Heart right ventricle (tissue), 16 donors: ENCODE measurements at regions not wholly inside any gene's neighbourhood (a gene's known extent, or its start where the extent isn't known, plus 50 kb on each side); places are given as distances from the start of the nearest gene placed in this dataset.

Experiments used
- ATAC-seq, 8 donors: fragments of 200-7000 bp; cut with Tn5 transposase; one replicate each; pipeline ENCODE4 v1.9.1; 2020; ENCODE audit warnings: mild to moderate bottlenecking in 8 of 8, moderate library complexity in 8 of 8, moderate number of reproducible peaks in 1 of 8
- DNase-seq, 2 donors: peaks; one replicate each; pipeline ENCODE4 v3.0.0-alpha.2; 2020
- H3K27ac ChIP-seq, 10 donors: fragments of 200-600 bp; sonication (generic) in 2 of 10; one replicate each; pipeline versions ENCODE4 v1.5.0 to v1.8.0; 2020 to 2022; ENCODE audit warnings: mild to moderate bottlenecking in 3 of 10
- H3K27me3 ChIP-seq, 7 donors: fragments of 200-600 bp; one replicate each; pipeline ENCODE4 v1.8.0; 2021 to 2022; ENCODE audit warnings: mild to moderate bottlenecking in 2 of 7
- H3K36me3 ChIP-seq, 9 donors: fragments of 200-600 bp; sonication (generic) in 1 of 9; one replicate each; pipeline versions ENCODE4 v1.5.0 to v1.8.0; 2020 to 2022; ENCODE audit warnings: mild to moderate bottlenecking in 2 of 9
- H3K4me1 ChIP-seq, 9 donors: fragments of 200-600 bp; sonication (generic) in 1 of 9; one replicate each; pipeline versions ENCODE4 v1.5.0 to v1.8.0; 2020 to 2022; ENCODE audit warnings: mild to moderate bottlenecking in 4 of 9
- H3K4me3 ChIP-seq, 10 donors: fragments of 200-600 bp; sonication (generic) in 2 of 10; one replicate each; pipeline versions ENCODE4 v1.5.0 to v1.8.0; 2020 to 2022; ENCODE audit warnings: mild to moderate bottlenecking in 7 of 10, moderate library complexity in 2 of 10
- H3K9me3 ChIP-seq, 11 donors: fragments of 200-600 bp in 10 of 11; sonication (generic) in 2 of 11; one replicate each; pipeline versions ENCODE4 v1.5.0 to v1.8.0; 2013 to 2022; ENCODE audit warnings: mild to moderate bottlenecking in 2 of 11, control low read depth in 1 of 11, moderate library complexity in 1 of 11
- WGBS, 2 donors: extraction: QIAGEN DNeasy Blood & Tissue Kit; methylation state at CpG; one replicate each; pipeline ENCODE4 v1.1.7; 2013; ENCODE audit warnings: inconsistent platforms in 1 of 2; 5-methylcytosine and 5-hydroxymethylcytosine counted together
- intact Hi-C, 10 donors: fragments of 100-400 bp; cut with DNase I; formaldehyde crosslinking; loops; one replicate each; pipeline versions ENCODE4 v1.11.1 to v1.14.2; 2022
- TF ChIP-seq, protein P1 (sequence below), 9 donors: fragments of 200-600 bp; sonication (generic) in 2 of 9; IDR thresholded peaks; one replicate each; pipeline versions ENCODE4 v1.5.0 to v1.8.0; 2021 to 2022; ENCODE audit warnings: antibody characterized with exemption in 9 of 9, mild to moderate bottlenecking in 5 of 9, moderate library complexity in 1 of 9
- donor health status: Arrhythmogenic right ventricular cardiomyopathy.
- donor health status: ischemic (EF 13 %, LVEDD 7.1; RV severe dilation, severe dysfunction).
- donor health status: healthy with polysubstance abuse.
- donor health status: DM: no; HTN: yes; CAD: no.
- donor health status: DM: no; HTN: no; CAD: no.
- donor health status: ischemic (EF 25% LVEDD 6.9; RV normal size, moderate dysfunction).
- donor health status: ischemic (EF 25% LVEDD 5.7; RV mildly dilated, moderate dysfunction).
- donor health status: healthy.
- donor health status: DM: yes; HTN: yes; CAD: no.
- donor health status: Ischemic cardiomyopathy.
- donor health status: ischemic (EF 35%, LVEDD 5.7; RV mildly dilated, moderate dysfunction).
- donor health status: nonischemic (EF 11% LVEDD 7.7; RV severe dilation, severe dysfunction).
- donor health status: DM: yes; HTN: yes; CAD: no.
- donor health status: PGD.
- donor health status: ischemic (EF 29% LVEDD 5.4; RV normal size, mild dysfunction).
- donor health status: nonischemic (EF 23%, LVEDD 6.1; RV moderate dilation, normal function).

DNA sequence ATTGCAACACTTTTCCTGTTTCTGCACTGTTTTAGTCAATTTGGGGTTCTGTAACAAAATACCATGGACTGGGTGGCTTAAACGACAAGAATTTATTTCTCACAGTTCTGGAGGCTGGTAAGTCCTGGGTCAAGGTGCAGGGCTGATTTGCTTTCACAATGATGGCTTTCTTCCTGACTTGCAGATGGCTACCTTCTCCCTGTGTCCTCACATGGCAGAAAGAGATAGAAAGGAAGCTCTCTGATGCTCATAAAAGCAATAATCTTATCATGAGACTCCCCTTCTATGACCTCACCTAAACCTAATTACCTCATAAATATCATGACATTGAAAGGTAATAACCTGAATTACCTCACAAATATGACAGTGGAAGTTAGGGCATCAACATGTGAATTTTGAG lies 511.5 kb upstream of the CITED2 start:
- TF ChIP-seq, protein P1, sequence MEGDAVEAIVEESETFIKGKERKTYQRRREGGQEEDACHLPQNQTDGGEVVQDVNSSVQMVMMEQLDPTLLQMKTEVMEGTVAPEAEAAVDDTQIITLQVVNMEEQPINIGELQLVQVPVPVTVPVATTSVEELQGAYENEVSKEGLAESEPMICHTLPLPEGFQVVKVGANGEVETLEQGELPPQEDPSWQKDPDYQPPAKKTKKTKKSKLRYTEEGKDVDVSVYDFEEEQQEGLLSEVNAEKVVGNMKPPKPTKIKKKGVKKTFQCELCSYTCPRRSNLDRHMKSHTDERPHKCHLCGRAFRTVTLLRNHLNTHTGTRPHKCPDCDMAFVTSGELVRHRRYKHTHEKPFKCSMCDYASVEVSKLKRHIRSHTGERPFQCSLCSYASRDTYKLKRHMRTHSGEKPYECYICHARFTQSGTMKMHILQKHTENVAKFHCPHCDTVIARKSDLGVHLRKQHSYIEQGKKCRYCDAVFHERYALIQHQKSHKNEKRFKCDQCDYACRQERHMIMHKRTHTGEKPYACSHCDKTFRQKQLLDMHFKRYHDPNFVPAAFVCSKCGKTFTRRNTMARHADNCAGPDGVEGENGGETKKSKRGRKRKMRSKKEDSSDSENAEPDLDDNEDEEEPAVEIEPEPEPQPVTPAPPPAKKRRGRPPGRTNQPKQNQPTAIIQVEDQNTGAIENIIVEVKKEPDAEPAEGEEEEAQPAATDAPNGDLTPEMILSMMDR (IDR thresholded peaks at IDR 0.05), result no peak
- H3K36me3 ChIP-seq, result no peaks in the 10 kb centered on the region
- H3K4me1 ChIP-seq, result peaks cover 7 to 47% (median 20%) of the 10 kb centered on the region in 9 donors
- WGBS, 2 donors, result 53 to 56% methylated on average over 1 of the region's 1 CpG
- no peaks in the 10 kb centered on the region for H3K27me3 ChIP-seq
- intact Hi-C loops, result loop anchor here in 8 of 10 donors (5.0 to 10.0 kb wide), 5 partner anchors 189 to 559 kb away; partner anchors contain the start of gene CITED2 (in 3 of the 8)
- ATAC-seq (no peak), DNase-seq (no peak)
- no peak overlapping the region for H3K4me3 ChIP-seq
- peak overlapping the region in 1 of 10 donors; percentile 38 for H3K27ac ChIP-seq
- H3K9me3 ChIP-seq, result no peaks in the 10 kb centered on the region

DNA sequence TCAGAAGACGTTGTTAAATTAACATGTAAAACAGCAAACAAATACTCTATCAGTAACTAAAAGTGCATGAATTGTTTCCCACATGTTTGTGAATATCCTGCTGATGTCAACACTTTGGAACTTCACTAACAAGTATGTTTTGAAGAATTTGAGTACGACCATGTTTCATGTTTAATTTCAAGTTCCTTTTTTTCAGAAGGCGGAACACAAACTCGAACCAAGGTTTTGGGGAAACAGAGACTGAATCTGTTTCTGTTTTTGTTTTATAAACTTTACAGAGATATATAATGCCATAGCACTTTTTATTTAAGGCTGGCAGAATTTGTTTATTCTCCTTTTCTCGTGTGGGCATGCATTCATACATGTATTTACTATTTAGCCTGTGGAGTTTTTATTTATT lies 509.3 kb upstream of the CITED2 start:
- intact Hi-C loops, result loop anchor here in 8 of 10 donors (5.0 to 10.0 kb wide), 8 partner anchors 191 to 561 kb away; partner anchors contain the start of gene CITED2 (in 5 of the 8)
- H3K27me3 ChIP-seq, result no peaks in the 10 kb centered on the region
- WGBS, 2 donors, result 70 to 71% methylated on average over 5 of the region's 5 CpGs
- H3K9me3 ChIP-seq, result no peaks in the 10 kb centered on the region
- peak overlapping the region in 8 of 10 donors; percentile 23 to 87 (median 60) for H3K27ac ChIP-seq
- no peaks in the 10 kb centered on the region for H3K36me3 ChIP-seq
- TF ChIP-seq, protein P1 (IDR thresholded peaks at IDR 0.05), result no peak
- DNase-seq (no peak), ATAC-seq (no peak)
- no peak overlapping the region for H3K4me3 ChIP-seq
- H3K4me1 ChIP-seq, result peaks cover 7 to 47% (median 20%) of the 10 kb centered on the region in 9 donors

DNA sequence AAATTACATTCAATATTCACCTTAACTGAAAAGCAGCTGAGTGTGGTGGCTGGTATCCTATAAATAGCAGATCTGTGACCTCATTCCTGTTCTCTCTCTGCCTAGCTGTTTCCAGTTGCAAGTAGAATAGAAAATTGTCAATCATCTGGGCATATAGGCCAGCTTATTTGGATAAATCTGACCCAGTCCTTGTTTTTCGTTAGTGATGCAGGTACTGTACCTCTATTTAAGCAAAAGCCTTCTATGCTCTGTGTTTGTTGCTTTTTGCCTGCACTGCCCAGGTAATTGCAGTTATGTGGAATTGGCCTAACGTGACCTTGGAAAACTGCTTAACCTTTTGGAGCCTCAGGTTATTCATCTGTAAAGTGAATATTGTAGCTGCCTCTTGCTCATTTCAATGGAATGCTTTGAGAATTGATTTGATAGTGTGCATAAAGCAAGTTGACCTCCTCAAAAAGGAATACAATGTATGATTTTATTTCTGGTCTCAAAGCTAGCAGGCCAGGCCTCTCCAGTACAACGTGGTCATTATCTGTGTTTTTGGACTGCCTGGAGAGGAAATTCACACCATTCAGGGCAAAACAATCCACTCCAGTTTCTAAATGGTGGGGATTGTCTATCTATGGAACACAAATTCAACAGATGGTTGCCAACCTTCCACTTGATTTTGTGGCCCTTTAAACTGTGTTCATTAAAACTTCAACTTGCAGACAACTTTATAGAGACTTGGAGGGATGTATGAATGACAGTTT lies 508.7 kb upstream of the CITED2 start:
- H3K4me1 ChIP-seq, result peaks cover 7 to 47% (median 20%) of the 10 kb centered on the region in 9 donors
- TF ChIP-seq, protein P1 (IDR thresholded peaks at IDR 0.05), result no peak
- DNase-seq, result no peak
- no peaks in the 10 kb centered on the region for H3K36me3 ChIP-seq
- no peaks in the 10 kb centered on the region for H3K27me3 ChIP-seq
- peak overlapping the region; percentile 7 to 87 (median 60) for H3K27ac ChIP-seq
- 40 to 45% methylated on average over 3 of the region's 3 CpGs for WGBS, 2 donors
- intact Hi-C loops, result loop anchor here in 8 of 10 donors (5.0 to 10.0 kb wide), 8 partner anchors 192 to 562 kb away; partner anchors contain the start of gene CITED2 (in 5 of the 8)
- peak; percentile 64 to 93 (median 86) for ATAC-seq
- no peak overlapping the region for H3K4me3 ChIP-seq
- no peaks in the 10 kb centered on the region for H3K9me3 ChIP-seq

DNA sequence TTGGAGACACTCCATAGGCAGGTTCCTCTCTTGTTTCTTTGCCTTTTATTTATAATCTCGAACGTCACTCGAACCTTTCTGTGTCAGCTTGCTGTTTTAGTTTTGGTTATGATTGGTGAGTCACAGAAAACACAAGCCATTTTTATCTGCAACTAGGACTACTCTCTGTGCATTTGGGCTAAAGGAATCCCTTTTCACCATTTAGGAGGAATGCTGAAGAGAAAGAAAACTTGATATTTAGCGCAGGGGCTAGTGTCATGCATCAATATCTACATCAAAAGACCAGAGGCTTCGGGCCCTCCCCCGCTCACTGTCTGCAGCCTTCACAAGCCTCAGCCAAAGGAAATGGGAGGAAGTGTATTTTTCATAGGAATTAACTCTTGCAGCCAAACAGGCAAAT lies 507.8 kb upstream of the CITED2 start:
- WGBS, 2 donors, result 32 to 41% methylated on average over 6 of the region's 6 CpGs
- H3K27me3 ChIP-seq, result no peaks in the 10 kb centered on the region
- no peaks in the 10 kb centered on the region for H3K36me3 ChIP-seq
- intact Hi-C loops, result loop anchor here in 8 of 10 donors (5.0 to 10.0 kb wide), 8 partner anchors 193 to 563 kb away; partner anchors contain the start of gene CITED2 (in 5 of the 8)
- TF ChIP-seq, protein P1 (IDR thresholded peaks at IDR 0.05), result no peak
- ATAC-seq (peak in 7 of 8 donors; percentile 9 to 64 (median 51)), DNase-seq (no peak)
- H3K9me3 ChIP-seq, result no peaks in the 10 kb centered on the region
- H3K4me3 ChIP-seq, result peak overlapping the region in 1 of 10 donors; percentile 14
- peaks cover 7 to 47% (median 20%) of the 10 kb centered on the region in 9 donors for H3K4me1 ChIP-seq
- H3K27ac ChIP-seq, result peak overlapping the region in 9 of 10 donors; percentile 7 to 87 (median 62)
